ENCODE measurements at regions not wholly inside any gene's neighbourhood (a gene's known extent, or its start where the extent isn't known, plus 50 kb on each side); places are given as distances from the start of the nearest gene placed in this dataset.
A peak's percentile ranks its signal among the peaks of the same experiment; 100 is the strongest.

DNA sequence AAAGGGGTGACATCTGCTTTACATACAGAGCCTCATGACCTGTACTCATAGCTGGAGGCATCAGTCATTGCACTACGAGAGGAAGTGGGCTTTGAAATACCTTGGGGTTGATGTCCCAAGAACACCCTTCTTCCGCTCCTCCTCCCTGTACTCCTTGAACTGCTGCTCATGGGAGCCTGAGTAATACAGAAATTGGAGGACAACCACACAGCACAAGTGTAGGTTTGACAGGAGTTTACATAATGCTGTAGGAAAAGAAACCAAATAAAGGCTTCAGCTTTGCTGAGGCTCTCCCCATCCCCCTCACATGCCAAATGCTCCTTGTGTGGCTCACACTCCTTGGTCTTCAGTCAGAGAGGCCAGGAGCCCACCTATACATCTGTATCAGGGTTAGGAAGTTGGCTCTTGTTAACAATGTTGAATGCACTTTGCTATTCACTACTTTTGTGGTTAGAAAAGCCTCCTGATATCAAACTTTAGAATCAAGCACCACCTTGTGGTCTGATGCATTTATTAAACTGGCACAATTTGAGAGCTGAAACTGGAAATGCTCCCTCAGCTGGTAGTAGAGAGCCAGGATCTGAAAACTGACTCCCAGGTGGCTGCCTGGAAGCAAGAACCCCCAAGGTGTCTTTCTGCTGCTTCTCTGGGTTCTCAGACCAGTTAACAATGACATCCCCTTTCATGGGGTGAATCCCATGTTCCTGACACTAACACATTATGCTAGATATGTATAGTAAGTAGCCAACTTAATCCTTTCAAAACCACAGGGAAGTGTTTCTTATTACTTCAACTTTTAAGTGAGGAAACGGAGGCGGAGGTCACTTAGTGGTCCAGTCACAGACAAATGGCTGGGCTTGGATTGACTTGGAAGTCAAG, 56.2 kb upstream of the EDN1 start:
- H3K4me1 ChIP-seq (ENCODE audit: control insufficient read depth, insufficient read depth, low read length): peaks cover 5% of the 10 kb centered on the region
- H3K4me3 ChIP-seq (ENCODE audit: low read depth, low read length): no peak overlapping the region
- no peak overlapping the region for H3K27ac ChIP-seq (ENCODE audit: low read depth, low read length)
- no peaks in the 10 kb centered on the region for H3K27me3 ChIP-seq (ENCODE audit: control insufficient read depth, insufficient read depth, low read length)
- H3K36me3 ChIP-seq (ENCODE audit: control insufficient read depth, insufficient read depth, low read length): no peaks in the 10 kb centered on the region
- 93% methylated on average over 2 of the region's 4 CpGs for WGBS (ENCODE audit: insufficient coverage)
- H3K9me3 ChIP-seq (ENCODE audit: control insufficient read depth, insufficient read depth, low read length): no peaks in the 10 kb centered on the region
- peak; percentile 56 to 96 (median 72) for DNase-seq (ENCODE audit: low read depth in 4 of 6, low spot score in 6 of 6)

DNA sequence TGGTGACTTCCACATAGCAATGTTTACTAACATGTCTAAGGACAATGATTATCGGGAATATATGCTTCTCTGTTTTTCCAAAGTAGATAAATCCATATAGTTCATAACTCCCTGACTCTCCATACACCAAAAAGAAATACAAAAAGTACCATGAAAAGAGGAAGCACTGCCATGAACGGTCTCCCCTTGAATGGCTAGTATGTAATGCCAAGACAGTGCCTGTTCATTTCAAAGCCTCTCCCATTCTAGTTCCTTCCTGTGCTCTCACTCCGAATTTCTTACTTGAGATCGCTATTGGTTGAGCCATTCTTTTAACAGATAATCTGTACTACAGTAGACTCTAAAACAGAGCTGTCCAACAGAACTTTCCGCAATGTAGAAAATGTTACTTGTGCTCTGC, 54.8 kb upstream of the EDN1 start:
- H3K27ac ChIP-seq (ENCODE audit: low read depth, low read length): no peak overlapping the region
- 81% methylated on average over 3 of the region's 5 CpGs for WGBS (ENCODE audit: insufficient coverage)
- H3K36me3 ChIP-seq (ENCODE audit: control insufficient read depth, insufficient read depth, low read length): no peaks in the 10 kb centered on the region
- no peak overlapping the region for H3K4me3 ChIP-seq (ENCODE audit: low read depth, low read length)
- H3K4me1 ChIP-seq (ENCODE audit: control insufficient read depth, insufficient read depth, low read length): peaks cover 5% of the 10 kb centered on the region
- no peaks in the 10 kb centered on the region for H3K27me3 ChIP-seq (ENCODE audit: control insufficient read depth, insufficient read depth, low read length)
- DNase-seq (ENCODE audit: low read depth in 4 of 6, low spot score in 6 of 6): no peak
- no peaks in the 10 kb centered on the region for H3K9me3 ChIP-seq (ENCODE audit: control insufficient read depth, insufficient read depth, low read length)

DNA sequence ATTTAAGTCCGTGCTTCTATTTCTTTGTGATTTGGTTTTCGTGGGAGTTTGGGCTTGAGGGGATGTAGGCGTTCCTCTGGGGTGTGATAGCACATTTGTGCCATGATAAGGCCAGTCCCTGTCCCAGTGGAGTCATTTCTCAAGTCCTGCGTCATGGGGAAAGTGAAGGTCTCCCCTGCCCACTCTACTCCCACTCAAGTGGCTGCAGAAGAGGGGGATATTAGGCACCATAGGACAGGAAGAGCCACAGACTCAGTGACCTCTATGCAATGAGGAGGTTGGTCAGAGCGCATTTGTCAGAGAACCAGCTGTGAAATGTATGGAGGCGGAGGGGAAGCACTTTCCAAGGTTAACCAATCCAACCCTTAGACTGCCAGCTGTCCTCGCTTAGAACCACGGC, 51.9 kb upstream of the EDN1 start:
- Histone ChIP-seq H3K36me3 (ENCODE audit: control insufficient read depth, insufficient read depth, low read length) (no peaks in the 10 kb centered on the region), H3K27me3 (ENCODE audit: control insufficient read depth, insufficient read depth, low read length) (no peaks in the 10 kb centered on the region), H3K4me3 (ENCODE audit: low read depth, low read length) (no peak overlapping the region), H3K4me1 (ENCODE audit: control insufficient read depth, insufficient read depth, low read length) (peaks cover 5% of the 10 kb centered on the region), H3K27ac (ENCODE audit: low read depth, low read length) (no peak overlapping the region), H3K9me3 (ENCODE audit: control insufficient read depth, insufficient read depth, low read length) (no peaks in the 10 kb centered on the region)
- DNase-seq (ENCODE audit: low read depth in 4 of 6, low spot score in 6 of 6): no peak
- 92% methylated on average over 4 of the region's 8 CpGs for WGBS (ENCODE audit: insufficient coverage)
